Ureter (tissue), 1 donor: ENCODE measurements at regions not wholly inside any gene's neighbourhood (a gene's known extent, or its start where the extent isn't known, plus 50 kb on each side); places are given as distances from the start of the nearest gene placed in this dataset.

ENCODE experiments used
- DNase-seq: peaks from one replicate; pipeline ENCODE4 v3.0.0-alpha.2; 2020; ENCODE audit warnings: low spot score
- donor health status: DM: yes; HTN: yes; CAD: no.

DNA sequence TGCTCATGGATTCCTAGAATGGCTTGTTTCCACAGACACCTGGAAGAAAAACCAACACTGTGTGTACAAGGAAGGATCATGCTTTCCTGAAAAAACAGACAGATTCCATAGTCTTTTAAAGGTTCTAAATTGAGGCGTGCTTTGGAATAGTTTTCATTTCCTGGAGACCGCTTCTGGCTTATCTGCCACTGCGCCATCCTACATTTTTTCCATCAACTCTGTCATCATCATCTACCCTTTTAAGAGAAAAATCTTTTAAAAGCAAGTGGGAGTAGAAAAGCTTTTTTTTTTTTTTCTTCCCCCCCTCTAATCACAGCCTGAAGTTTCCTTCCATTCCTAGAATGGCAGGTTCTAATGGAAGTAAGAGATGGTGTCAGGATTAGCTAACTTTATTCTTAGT is 379.4 kb upstream of the C2CD4B start:
- DNase-seq = no peak

DNA sequence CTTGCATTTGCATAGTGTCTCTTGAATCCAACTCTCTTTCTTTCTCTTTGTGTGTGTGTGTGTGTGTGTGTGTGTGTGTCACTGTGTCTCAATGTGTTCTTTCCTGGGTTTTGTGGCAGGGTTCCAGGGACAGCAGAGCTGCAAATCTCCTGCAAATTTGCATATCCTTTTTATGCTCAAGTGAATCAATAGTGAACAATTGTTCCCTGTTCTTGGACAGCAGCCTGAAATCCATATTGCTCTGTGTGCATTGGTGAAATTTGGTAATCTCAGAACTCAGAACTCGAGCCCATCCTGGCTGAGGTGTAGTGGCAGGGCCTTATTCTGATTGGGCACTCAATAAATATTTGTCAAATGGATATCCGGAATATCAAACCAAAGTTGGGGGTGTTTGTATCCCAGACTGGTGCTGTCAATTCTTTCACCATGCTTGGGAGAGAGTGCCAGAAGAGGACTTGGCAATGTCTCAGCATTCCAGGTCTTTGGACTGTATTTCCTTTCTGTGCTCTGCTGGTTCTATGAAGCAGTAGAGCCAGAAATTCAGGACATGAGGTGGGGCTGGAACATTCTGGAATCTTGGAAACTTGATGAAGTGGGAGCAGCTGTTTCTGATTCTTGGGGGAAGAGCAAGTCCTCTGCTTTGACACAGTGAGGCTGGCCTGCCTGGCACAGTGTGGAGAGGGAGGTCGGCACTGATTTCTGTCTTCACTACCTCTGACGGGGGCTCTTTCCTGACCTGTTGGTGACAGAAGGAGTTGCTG is 380.6 kb upstream of the C2CD4B start:
- no peak for DNase-seq

DNA sequence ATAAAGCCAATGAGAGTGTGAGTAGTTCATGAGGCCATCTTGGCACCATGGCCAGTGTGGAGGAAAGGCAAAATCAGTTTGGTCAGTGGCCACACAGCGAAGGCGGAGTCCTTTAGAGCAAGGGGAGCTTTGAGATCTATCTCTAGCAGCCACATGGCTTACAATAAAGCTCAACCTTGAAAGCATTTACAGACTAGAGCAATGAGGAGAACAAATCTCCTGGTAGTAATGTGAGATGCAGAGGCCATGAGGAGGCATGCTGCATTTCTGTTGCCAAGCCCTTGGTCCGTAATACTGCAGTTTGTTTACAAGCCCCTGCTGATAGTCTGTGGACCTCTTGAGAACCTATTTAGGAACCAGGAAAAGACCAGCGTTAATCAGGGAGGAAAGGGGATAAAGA is 381.5 kb upstream of the C2CD4B start:
- no peak for DNase-seq

DNA sequence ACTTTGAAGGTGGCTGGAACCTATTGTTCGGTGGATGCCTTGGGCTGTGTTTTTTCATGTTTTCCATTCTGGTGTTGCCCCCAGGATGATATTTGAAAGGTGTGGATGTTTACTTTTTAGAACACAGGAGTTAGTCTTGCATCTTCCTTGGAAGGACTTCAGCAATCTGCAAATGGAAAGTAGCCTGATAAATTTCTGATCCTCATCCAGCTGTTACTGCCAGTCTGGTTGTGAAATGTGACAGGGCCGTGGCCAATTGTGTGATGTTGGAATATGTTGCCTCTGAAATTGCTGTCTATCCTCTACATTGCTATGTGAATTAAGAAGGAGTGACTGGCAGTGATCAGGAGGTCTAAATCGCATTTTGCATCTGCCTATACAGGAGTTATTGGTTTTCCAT is 382.5 kb upstream of the C2CD4B start:
- DNase-seq = no peak

DNA sequence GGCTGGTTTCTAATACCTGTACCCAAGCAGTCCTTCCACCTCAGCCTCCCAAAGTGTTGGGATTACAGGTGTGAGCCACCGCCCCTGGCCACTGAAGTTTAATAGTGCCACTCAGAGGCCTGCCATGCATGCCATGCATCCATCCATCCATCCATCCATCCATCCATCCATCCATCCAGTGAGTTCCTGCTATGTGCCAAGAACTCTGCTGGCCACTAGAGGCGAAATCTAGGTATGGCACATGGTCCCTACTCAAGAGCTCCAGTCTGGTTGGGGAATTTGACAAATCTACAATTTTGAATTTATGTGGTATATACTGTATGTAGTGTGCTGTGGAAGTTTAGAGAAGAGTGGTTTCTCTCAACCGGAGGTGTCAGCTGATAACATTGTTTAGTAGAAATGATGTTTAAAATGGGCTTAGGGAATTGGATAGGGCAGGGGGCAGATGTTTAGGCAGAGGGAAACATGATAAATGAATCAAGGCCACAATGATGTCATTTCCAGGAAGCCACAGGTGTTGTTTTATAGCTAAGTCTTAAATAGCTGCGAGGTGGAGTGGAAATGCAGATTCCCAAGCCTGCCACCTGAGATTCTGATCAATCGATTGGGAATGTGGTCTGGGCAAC is 384.4 kb upstream of the C2CD4B start:
- DNase-seq = no peak

DNA sequence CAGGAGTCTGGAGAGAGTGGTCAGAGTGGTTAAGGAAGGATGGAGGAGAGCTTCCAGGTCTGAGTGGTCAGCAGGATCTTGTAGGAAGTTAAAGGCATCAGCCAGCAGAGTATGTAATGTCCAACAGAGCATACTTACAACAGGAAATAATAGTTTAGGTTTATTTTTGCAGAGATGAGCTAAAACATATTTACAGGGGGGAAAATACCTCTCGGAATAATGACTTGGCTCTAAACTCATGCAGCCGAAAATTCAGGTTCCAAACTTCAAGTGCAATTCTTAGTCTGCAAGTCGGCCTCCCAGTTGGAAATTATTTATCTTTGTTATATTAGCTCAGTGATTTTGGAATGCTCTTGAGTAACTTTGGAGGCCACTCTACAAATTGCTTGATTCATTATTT is 385.0 kb upstream of the C2CD4B start:
- no peak for DNase-seq

DNA sequence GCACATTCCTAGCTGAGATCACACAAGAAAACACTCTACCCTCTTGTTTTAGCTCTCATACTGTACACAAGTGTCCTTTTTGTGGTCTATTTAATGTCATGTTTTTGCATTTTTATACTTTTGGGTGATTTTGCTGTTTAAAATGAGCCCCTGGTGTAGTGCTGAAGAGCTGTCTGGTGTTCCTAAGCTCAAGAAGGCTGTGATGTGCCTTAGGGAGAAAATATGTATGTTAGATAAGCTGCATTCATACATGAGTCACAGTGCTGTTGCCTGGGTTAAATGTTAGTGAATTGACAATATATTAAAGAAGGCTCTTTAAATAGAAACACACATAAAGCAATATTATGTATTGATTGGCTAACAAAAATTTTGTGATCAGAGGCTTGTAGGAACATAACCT is 387.4 kb upstream of the C2CD4B start:
- DNase-seq = no peak

DNA sequence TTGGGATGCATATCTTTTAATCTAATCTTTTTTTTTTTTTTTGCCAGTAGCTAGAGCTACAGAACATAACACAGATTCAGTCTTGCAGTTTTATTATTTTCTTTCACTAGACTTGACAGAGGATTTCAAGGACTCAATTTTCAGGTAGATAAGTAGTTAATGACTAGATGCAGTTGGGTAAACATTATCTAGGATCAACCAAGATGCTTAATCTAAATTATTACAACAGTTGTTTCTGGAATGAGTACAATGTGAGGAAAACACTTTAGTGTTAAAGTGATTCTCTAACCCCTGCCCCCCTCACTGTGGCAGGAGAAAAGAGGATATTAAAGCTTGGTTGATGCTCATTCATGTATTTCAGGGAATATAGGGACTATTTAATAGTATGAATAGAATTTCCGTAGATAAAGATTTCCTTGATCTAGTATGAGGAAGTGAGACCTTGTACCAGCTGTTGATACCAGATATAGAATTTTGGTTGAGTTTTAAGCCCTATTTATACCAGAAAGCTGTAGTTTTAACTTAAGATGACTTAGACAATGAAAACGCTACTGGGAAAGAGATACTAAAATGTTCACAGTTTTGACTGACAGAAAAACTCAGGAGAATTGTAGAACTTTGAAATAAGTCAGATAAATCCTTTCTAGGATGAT is 389.0 kb upstream of the C2CD4B start:
- DNase-seq = no peak

DNA sequence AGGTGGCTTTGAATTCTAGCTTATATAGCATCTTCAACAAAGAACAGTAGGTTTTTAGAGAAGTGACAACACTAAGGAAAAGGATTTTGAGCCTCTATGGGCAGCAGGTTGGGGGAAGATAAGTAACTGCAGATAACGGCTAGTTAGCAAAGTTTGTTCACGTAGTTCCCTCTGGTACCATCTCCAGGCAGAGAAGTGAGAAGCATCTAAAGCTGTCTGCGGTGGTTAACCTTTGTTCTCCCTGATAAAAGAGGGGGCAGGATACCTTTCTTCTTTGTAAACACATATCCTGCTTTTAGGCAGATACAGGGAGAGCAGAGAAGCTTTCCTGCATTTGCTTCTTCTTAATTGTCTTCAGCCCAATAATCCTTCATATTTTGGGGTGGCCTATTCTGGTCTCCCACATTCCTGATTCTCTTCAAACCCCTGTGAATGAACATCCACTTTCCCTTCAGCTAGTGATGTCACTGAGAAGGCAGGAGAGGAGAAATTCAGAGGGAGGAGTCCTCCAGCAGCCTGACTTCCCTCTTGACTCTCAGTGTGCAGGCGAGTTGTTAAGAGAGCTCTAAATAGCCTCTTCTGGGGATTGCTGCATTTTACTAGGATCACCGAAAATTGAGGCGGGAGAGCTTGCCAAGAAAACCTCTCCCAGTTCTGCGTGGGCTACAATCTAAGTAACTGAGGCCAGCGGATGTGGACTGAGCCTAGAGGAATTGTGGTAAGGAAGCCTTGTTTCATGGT is 393.7 kb upstream of the C2CD4B start:
- no peak for DNase-seq

DNA sequence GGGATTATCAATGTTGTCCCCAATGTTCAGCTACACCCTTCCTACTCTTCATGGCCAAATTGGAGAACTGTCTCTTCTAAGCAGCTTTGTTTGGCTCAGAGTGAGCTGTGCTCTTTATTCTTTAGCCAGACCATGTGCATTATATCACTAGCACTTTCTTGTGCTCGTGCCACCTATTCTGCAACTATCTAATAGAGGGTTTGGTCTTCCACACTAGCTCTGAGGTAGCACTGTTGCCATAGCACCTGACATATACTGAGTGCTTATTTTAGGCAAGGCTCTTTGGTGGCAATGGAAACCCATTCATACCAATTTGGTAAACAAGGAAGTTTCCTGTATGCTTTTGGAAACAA is 394.3 kb upstream of the C2CD4B start:
- DNase-seq = no peak

DNA sequence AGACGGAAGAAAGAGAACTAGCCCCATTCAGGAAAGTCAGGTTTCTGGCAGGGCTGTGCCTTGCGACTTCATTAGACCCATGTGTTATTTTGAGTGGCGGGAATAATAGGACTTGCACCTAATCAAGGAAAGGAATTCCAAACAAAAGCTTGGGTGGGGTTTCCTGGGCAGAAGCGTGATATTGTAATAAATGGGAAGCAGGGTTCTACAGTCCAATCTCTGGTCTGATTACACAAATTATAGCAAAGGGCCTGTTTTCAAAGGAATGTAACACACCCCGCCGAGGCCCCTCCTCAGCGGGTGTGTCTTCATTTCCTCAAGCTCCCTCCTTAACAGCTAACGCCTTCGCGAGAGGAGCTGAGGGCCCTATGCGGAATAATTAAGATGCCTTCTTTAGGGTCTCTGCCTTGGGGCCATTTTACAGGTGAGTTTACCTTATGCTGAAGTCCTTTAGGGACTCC is 396.0 kb upstream of the C2CD4B start:
- no peak for DNase-seq

DNA sequence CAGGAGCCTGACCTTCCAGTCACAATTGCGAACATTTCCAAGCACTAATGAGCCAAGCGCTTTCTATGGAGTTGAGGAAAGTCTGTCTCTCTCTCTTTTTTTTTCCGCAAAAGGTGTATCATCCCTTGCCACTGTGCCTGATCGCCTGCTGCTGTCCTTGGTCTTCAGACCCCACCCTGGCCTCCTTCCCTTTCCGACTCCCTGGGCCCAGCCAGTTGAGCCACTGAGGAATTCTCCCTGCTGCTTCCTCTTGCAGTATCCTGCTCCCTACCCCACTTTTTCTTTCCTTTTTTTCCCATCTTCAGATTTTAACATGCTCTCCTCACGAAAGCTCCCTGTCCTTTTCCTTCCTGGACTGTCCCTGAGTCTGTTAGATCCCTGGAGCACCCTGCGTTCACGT is 396.5 kb upstream of the C2CD4B start:
- DNase-seq = no peak

DNA sequence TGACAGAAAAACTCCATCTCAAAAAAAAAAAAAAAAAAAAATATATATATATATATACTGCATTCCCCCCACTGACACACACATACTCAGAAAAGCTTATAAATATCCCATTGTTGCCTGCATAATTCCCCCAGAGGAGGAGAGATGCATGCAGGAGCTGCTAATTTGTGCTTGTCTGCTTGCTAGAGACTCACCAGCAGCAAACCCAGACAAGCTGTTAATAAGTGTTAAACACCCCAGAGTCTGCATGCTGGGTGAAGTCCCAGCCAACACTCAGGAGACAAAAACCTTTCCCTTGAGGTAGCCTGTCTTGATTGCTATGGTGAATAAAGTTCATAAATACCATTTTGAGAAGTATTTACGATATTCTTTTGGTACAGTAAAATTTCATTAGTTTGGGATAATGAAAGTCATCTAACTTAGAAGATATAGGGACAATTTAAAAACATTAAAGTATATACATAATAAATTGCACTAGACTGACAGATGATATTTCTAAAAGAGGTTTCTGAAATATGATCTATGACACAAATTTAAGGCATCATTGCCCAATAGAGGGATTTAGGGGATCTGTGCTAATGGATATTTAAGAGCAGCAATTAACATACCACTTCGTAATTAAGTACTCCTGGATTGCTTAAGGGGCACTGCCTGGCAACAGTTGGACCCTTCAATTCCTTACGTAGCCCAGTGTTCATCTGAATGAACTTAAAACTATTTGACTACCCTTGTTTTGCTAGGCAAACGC is 400.0 kb upstream of the C2CD4B start:
- no peak for DNase-seq

DNA sequence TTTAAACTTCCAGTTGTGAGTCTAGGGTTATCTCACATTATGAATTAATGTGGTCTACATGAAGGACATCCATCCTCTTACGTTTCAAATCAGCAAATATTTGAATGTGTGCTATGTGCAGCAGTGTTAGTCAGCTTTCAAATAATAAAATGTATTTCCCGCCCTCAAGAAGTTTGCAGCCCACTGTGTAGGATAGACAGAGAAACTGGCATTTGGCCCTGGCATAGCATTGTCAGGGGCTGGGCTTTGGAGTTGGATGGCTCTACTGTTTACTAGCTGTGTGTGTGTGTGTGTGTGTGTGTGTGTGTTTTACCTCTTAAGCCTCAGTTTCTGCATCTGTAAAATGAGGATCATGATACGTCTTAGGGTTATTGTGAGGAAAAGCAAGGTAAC is 400.5 kb upstream of the C2CD4B start:
- no peak for DNase-seq

DNA sequence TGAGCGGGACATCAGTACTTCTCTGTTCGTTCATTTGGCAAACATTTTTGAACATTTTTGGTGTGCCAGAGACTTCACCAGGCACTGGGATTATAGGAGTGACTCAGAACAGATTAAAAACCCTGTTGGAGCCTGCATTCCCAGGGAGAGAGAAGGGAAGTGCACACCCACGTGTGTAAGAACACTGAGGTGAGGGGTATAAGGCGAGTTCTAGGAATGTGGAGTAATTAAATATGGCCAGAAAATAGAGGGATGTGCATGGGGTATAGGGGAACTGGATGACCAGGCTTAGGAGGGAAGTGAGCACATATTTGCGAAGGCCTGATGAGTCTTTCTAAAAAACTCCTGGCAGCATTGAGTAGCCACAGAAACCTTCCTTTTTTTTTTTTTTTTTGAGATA is 401.2 kb upstream of the C2CD4B start:
- DNase-seq = no peak

DNA sequence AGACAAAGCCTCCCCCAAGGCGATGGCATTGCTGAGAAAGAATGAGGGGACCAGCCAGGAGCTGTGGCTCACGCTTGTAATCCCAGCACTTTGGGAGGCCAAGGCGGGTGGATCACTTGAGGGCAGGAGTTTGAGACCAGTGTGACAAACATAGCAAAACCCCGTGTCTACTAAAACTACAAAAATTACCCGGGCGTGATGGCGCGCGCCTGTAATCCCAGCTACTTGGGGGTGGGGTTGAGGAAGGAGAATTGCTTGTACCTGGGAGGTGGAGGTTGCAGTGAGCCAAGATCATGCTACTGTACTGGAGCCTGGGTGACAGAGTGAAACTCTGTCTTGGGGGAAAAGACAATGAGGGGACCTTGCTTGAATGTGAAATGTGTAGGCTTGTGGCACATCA is 402.4 kb upstream of the C2CD4B start:
- no peak for DNase-seq

DNA sequence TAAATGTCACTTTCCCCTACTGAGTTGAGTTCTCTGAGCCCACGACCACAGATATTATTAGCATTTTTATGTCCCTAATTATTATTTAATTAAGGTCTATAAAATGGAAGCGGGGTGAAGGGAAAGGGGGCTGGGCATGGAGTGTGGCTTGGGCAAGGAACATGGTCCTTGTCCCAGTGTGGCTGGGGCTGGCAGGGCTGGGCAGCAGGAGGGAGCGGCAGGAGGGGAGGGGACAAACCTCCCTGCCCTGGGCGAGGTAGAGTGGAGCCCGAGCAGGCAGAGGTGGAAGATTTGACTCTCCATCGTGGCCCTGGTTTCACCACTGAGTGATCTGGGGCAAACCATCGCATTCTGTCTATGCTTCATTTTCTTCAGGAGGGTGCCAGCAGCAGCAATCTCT is 402.9 kb upstream of the C2CD4B start:
- no peak for DNase-seq

DNA sequence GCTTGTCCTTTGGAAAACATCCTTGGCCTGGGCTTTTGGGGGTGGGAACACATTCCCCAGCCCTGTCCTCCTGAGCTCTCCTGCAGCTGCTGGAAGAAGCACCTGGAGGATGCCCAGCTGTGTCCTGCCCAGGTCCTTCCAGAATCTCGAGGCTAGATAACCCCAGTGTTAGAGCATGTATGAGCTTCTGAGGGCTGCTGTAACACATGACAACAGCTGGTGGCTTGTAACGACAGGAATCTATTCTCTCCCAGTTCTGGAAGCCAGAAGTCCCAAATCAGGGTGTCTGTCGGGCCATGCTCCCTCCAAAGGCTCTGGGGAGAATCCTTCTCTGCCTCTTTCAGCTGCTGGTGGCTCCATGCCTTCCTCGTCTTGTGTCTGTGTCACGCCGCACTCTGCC is 403.6 kb upstream of the C2CD4B start:
- DNase-seq = no peak

DNA sequence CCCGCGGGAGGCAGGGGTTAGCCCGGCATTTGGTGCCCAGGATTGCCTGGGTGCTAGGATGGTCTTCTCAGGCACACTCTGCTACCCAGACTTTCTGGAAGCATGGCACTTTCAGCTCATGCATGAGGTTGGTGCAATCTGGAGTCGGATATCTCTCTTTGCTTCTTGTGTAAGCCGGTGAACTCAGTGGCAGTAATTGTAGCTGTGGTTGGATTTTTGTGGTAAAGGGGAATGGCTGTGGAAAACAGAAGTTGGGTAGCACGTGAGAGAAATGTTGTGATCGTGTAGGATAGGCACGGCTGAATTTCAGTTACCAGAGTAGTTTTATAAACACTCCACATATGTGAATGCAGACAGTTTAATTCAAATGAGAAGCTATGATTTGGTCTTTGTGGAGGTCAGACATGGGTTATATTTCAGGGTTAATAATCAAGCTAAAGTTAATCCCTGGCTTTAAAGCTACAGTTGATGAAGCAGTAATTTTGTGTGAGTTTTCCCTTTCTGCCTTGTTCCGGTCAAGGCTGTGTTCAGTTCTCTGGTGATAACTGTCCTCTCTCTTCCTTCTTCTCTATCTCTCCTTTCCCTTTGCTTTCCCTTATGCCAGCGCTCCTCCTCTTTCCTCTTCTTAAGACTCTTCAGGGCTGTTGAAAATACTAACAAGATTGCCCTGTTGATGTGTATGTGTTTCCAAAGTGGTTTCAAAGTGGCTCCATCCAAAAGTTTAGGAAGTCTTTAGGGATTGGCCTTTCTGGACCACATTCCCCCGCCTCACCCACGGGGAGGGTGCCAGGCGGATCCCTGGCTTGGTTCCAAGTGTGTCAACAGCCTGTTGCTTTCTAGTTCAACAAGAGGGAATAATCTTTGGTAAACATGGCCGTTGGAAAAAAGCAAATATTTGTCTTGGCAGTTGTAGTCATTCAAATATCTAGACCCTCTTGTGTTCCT is 404.6 kb upstream of the C2CD4B start:
- peak; percentile 67 for DNase-seq

DNA sequence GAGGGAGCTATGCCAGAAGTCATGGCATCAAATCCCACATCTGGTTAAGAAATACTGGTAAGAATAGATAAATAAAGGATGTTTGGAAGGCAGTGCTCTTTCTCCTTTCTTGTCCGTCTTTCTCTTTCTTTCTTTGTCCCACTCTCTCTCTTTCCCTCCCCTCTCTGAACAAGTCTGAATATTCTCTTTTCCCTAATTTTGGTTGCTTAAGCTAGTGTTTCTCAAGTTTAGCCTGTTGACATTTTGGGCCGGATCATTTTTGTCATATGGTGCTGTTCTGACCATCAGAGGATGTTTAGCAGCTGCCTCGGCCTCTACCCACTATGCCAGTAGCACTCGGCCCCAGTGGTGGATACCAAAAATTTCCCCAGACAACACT is 405.3 kb upstream of the C2CD4B start:
- no peak for DNase-seq

DNA sequence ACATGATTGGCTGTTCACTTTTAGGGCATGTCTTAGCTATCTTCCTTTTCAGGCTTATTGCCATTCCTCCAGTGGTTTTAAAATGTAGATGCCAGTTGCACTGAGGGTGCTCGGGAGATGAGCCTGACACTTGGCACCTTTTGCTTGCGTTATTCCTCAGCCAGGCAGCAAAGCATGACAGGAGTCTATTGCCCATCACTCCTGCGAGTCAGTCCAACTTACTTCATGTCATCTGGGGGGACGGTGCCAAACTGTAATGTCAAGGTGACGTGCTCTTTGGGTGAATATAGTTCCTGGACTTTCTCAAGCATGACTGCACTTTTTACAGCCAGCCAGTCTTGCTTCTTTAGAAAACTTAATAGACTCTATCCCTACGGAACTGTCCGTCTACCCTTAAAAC is 406.0 kb upstream of the C2CD4B start:
- no peak for DNase-seq
